ENCODE measurements at regions not wholly inside any gene's neighbourhood (a gene's known extent, or its start where the extent isn't known, plus 50 kb on each side); places are given as distances from the start of the nearest gene placed in this dataset.
"Not testable (repeated sequence)": the region's sequence is repeated elsewhere in the genome, so short reads cannot be mapped to it uniquely, and the experiment has no call there.

DNA sequence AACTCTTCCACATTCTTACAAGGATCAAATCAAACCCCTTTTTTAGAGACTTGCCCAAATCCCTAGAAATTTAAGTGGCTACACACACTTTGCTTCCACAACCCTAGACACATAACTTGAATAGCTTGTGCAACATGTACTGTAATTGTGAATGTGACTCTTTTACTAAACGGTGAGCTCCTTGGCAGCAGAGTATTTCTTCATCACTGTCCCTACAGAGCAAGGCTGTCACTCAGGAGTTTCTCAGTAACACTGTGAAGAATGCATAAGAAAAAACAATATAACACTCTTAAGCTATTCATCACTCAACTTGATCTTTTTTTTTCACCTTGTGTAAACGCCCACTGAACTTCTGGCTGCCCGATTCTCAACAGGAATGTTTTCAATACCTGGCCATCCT lies 53.8 kb upstream of the ADAMTS18 start:
- no peak for DNase-seq (ENCODE audit: low read depth in 2 of 2)

DNA sequence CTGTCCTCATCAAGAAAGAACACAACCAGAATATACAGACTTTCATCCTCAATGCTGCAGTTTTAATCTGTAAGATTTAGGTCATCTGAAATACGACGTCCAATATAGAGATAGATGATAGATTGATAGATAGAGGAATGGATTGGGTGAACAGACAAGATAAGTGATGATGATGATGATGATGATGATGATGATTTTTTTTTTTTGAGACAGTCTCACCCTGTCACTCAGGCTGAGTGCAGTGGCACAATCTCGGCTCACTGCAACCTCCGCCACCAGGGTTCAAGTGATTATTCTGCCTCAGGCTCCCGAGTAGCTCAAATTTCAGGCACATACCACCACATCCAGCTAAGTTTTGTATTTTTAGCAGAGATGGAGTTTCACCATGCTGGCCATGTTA lies 56.3 kb upstream of the ADAMTS18 start:
- no peak for DNase-seq (ENCODE audit: low read depth in 2 of 2)

DNA sequence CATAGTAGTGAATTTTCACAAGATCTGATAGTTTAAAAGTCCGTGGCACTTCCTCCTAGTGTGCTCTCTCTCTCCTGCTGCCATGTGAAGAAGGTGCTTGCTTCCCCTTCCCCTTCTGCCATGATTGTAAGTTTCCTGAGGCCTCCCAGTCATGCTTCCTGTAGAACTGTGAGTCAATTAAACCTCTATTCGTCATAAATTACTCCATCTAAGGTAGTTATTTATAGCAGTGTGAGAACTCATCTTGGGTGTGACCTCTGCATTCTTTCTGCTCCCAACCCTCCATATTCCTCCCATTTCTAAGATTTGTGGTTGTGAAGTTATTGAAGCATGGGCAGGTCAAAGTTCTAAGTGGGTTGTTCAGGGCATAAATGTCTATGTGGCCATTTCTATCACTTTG lies 62.1 kb upstream of the ADAMTS18 start:
- no peak for DNase-seq (ENCODE audit: low read depth in 2 of 2)

DNA sequence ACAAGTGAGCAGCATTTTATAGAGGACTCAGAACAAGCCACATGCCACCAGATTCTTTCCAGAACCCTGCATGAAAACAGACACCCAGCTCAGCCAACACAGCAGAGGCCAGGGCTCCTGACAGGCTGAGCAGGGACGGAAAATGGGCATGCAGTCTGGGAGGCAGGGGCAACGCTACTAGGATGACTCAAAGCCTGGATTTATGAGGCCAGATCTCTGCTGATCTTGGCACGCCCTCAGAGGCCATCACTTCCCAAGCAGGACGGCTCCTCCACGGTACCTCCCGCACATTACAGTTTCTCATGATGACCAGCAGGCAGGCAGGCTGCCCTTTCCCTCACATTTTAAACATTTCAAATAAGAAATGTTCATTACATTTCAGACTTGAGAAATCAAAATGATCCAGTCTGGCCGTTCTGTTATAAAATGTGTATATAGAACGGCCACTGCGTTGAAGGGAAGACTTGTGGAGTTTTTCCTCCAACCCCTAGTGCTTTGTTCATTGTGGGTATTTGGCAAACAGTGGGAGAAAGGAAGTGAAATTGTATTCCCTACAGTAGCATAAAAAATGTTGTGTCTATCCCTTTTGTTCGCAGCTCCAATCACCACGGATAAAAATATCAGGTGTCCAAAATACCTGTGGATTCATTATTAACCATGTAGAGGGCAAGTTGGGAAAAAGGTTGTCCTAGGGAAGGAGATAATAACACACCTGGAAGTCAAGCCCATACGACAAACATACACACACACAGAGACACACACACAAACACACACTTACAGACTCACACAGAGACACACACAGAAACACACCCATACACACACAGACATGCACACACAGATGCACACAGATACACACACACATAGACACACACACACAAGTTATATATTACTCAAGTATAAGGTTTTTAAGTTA lies 64.8 kb upstream of the ADAMTS18 start:
- DNase-seq (ENCODE audit: low read depth in 2 of 2), result no peak

DNA sequence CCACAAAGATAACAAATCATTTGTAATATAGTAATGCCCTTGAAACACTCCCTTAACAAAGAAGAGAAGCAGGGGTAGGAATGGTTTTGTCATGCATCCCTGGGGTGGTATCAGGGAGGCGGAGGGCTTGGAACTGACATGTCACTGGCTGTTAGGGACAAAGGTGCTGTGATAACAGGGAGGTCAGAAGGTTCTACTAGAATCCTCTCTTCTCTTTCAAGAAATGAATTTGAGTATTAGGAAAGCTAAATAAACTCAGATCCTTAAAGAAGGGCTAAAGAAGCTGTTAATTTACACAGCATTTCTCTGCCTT lies 65.4 kb upstream of the ADAMTS18 start:
- no peak for DNase-seq (ENCODE audit: low read depth in 2 of 2)

DNA sequence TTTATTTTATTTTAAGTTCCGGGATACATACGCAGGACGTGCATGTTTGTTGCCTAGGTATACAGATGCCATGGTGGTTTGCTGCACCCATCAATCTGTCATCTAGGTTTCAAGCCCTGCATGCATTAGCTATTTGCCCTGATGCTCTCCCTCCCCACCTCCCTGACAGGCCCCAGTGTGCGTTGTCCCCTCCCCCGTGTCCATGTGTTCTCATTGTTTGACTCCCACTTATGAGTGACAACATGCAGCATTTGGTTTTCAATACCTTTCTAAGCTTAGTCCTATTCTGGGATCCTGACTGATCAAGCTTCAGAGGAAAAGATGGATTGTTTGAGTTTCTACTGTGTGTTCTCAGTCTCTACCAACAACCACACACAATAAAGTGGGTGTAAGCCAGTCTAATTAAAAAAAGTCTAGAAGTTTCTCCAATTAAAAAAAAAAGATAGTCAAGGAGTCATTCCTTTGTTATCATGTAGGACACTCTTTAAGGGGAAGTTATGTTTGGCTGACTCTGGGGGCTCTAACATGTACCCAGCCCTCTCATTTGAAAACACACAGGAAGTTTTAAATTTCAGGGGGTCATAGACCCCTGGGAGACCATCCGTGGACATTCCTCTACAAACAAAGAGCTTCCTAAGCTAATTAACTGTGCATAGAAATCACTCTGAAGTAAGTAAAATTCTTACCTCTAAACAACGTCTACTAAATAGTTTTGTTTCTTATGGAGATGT lies 66.3 kb upstream of the ADAMTS18 start:
- DNase-seq (ENCODE audit: low read depth in 2 of 2), result no peak

DNA sequence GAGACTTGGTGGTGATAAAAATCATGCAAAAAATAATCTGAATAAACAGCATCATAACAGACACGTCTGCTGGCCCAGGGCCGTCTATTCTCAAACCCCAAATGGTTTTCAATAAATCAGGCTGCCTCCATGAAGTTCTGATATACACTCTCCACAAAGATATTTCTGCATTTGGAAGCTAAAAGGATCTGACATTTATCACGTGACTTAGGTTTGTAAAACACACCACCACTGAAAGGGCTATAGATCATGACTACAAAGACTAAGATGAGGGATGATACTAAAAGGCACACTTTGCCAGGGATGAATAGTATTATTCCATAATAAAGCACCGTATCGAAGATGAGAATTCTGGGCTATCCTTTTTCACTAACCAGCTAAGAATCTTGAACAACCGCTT lies 67.6 kb upstream of the ADAMTS18 start:
- DNase-seq (ENCODE audit: low read depth in 2 of 2), result no peak

DNA sequence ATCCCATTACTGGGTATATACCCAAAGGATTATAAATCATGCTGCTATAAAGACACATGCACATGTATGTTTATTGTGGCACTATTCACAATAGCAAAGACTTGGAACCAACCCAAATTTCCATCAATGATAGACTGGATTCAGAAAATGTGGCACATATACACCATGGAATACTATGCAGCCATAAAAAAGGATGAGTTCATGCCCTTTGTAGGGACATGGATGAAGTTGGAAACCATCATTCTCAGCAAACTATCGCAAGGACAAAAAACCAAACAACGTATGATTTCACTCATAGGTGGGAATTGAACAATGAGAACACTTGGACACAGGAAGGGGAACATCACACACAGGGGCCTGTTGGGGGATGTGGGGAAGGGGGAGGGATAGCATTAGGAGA lies 71.7 kb upstream of the ADAMTS18 start:
- not testable (repeated sequence) for DNase-seq (ENCODE audit: low read depth in 2 of 2)

DNA sequence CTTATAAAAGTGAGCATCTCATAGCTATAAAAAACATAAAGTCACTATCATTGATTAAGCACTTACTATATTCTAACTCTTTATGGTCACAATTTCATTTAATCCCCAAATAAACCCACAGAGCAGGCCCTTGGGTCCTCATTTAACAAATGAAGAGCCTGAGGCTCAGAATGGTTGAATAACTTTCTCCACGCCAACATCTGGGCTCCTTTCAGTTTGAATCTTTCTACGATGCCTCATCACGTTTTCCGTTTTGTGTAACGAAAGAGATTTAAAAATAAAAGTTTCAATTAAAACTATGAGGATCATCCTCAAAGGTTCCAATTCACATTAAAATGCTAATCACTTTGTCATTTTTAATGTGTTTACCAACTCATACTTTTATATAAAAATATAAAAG lies 74.2 kb upstream of the ADAMTS18 start:
- DNase-seq (ENCODE audit: low read depth in 2 of 2), result no peak

DNA sequence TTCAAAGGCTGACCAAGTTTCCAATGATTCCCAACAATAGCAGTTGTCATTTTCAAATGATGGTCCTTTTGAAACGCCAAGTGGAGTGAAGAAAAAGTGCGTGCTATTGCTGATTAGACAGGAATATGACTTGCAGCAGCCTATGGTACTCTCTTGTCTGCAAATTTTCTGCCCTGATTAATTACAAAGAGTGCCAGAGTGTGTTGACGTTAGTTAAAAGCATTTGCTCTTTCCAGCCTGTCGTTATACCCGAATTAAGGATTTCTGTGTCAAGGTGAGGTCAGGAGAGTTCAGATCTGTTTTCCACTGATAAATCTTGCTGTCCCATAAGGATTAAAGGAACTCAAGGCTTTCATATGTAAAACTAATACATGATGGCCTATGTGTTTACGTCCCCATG lies 75.0 kb upstream of the ADAMTS18 start:
- no peak for DNase-seq (ENCODE audit: low read depth in 2 of 2)

DNA sequence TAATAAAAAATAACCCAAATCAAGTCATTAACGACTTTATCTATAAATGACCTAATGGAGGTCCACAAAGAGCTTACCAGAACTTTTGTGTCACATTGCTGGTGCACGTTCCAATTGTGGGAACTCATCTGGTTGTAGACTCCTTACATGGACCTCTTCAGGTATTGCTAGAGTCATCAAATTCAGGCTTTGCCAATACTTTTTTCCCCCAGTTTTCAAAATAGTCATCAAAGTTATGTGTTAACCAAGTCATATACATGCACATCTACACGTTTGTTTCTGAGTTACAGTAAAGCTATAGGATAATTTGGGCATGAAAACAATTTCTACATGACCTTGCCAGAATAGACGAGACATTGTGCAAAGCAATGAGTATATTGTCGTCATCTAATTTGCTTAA lies 76.2 kb upstream of the ADAMTS18 start:
- no peak for DNase-seq (ENCODE audit: low read depth in 2 of 2)

DNA sequence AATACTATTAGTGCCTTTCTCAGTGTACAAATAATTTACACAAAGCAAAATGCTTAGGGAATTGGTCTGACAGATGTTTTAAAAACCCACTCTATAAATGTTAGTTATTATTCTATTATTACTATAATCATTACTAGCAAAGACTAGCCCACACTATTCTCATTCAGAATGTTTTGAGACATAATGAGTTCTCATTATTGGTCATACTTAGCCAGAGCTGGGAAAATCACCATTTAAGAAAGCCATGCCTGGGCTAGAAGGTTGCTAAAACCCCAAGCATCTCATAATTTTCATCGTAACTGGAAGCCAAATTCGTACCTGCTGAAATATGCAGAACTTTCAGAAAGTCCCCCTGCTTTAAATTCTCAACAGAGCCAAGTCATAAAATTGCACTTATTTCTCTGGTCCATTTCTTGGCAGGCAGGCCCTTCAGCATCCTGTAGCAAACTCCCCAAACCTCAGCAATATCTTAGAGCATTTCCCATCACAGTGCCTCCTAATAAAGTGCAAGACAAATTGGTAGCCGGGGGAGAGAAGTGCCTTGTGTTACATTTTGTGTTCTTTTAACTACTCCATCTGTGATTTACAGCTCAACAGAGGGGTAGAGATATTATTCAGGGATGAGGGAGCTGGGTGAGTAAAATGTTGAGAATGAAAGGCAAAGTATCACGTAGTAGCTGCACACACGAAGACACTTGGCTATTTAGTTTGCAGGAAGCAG lies 79.8 kb upstream of the ADAMTS18 start:
- no peak for DNase-seq (ENCODE audit: low read depth in 2 of 2)

DNA sequence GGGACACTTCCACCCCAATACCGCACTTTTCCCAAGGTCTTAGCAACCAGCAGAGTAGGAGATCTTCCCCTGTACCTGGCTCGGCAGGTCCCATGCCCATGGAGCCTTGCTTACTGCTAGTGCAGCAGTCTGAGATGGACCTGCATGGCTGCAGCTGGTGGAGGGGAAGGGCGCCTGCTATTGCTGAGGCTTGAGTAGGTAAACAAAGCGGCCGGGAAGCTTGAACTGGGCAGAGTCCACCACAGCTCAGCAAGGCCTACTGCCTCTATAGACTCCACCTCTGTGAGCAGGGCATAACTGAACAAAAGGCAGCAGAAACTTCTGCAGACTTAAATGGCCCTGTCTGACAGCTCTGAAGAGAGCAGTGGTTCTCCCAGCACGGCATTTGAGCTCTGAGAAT lies 90.4 kb upstream of the ADAMTS18 start:
- DNase-seq (ENCODE audit: low read depth in 2 of 2), result not testable (repeated sequence)

DNA sequence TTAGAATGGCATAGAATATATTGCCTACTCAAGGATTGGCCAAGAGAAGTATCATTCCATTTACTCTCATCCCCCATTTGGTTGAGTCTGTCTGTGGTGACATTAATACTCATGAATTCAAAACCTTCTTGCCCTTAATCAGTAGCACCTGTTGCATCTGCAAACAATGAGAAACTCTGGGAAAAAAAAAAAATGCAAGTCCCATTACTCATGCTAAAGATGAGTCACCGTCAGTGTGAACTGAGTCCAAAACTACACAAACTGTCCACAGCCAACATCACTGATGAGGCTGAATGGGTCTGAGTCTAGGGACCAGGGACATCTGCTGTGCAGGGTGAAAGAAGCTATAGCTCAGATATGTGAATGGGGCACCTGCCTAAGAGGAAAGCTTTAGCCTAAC lies 96.9 kb upstream of the ADAMTS18 start:
- no peak for DNase-seq (ENCODE audit: low read depth in 2 of 2)

DNA sequence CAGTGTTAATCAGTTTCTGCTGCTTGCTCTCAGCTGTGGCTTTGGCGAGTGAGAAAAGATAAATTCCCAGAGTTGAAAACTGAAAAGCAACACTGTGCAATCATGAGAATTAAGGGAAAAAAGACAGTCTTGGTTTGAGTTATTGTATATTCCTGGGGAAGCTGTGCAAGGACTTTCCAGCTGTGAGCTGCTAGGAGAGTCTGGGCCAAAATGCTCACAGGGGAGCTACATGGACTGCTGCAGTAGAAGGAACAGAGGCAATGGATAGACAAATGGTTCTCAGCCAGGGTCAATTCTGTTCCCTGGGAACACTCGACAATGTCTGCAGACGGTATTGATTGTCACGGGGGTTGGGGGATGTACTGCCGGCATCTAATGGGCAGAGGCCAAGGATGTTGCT lies 102.0 kb upstream of the ADAMTS18 start:
- DNase-seq (ENCODE audit: low read depth in 2 of 2), result no peak

DNA sequence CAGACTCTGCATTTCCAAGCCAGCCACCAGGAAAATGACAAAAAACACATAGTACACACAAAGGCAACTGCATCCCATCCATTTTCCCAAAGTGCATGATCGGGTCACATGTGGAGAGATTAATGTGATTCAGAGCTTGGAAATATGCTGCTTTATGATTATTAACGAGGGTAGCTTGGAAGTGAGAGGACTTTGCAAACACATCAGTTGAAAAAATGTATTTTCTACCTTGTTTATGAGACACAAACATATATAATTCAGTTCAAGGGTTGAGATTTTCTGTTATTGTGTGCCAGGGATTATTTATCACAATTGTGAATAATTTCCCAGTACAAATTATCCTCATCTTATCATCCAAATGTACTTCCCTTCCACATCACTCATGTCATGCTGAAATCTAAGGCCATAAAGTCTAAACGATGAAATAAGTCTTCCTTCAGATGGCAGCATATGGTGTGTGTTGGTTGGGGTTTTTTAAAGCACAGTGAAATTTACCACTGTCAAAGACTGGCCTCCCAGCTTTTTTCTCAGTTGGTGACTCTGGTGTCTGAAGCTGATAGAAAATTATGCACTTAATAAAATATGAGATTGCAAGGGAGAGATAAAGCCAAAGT lies 104.7 kb upstream of the ADAMTS18 start:
- DNase-seq (ENCODE audit: low read depth in 2 of 2), result no peak

DNA sequence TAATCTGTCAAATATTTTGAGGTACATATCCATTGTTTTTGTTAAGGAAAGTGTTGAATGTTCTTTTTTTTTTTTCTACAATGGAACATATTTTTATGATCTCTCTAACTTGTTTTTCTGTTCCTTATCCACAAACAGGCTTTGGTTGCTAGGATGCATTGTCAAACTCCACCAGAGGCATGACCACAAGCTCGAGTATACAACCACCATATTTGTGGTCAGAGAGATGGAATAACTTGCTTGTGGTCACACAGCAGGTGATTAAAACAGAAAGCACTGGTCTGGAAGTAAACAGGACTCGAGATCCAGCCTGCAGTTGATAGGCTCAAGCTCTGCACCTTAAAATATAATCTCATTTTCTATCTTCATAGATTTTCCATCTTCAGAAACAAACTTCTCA lies 105.8 kb upstream of the ADAMTS18 start:
- no peak for DNase-seq (ENCODE audit: low read depth in 2 of 2)

DNA sequence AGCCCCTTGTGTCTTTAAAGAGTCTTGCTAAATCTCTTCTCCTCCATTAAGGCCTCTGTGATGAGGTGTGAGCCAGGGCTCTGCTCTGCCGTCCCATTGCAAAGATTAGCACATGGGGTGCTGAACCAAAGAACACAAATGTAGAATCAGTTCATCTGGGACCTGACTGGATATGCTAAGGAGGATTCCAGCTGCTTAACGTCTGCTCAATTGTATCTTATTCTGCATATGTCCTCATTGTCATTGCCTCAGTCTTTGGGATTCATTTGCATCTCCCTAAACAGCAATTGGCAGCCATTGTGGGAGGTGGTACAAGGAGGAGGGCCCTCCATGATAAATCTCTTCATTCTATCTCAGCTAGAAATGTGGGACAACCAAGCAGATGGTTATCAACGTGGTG lies 106.3 kb upstream of the ADAMTS18 start:
- DNase-seq (ENCODE audit: low read depth in 2 of 2), result no peak

DNA sequence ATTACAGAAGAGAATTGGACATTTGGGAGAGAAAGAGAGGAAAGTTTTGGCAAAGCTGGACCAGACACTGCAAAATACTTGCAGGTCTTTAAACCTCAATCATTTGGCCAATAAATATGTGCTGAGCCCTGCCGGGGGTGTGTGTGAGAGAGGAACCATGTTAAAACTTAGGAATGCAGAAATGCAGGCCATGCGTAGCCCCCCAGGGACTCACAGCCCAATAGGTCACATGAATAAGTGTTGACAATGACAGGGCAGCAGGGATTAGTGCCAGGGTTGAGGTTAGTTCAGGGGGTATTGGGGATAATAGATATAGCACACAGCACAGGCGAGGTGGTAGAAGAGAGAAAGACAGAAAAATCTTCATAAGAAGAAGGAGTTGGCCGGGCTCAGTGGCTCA lies 113.3 kb upstream of the ADAMTS18 start:
- no peak for DNase-seq (ENCODE audit: low read depth in 2 of 2)

DNA sequence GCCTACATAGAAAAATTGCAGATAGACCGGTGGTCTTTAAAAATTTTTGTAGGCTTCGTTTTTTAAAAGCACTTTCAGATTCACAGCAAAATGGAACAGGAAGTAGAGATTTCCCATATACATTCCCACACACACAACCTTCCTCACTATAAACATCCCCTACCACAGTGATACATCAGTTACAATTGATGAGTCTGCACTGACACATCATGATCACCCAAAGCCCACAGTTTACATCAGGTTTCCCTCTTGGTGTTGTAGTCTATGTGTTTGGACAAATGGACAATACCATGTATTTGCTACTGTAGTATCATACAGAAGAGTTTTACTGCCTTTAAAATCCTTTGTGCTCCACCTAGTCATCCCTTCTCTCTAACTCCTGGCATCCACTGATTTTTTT lies 113.9 kb upstream of the ADAMTS18 start:
- no peak for DNase-seq (ENCODE audit: low read depth in 2 of 2)

DNA sequence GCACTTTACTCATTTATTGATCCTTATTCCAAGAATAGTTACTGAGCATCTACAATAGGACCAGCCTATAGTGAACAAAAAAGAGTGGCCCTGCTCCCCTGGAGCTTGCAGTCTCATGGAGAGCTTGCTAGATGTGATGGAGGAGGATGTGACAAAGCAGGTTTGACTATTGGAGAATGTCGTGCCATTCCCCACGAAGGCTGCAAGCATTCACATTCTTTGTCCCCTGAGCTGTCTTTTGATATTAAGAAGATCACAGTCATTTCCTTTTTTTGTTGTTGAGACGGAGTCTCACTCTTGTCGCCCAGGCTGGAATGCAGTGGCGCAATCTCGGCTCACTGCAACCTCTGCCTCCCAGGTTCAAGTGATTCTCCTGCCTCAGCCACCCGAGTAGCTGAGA lies 115.0 kb upstream of the ADAMTS18 start:
- DNase-seq (ENCODE audit: low read depth in 2 of 2), result no peak

DNA sequence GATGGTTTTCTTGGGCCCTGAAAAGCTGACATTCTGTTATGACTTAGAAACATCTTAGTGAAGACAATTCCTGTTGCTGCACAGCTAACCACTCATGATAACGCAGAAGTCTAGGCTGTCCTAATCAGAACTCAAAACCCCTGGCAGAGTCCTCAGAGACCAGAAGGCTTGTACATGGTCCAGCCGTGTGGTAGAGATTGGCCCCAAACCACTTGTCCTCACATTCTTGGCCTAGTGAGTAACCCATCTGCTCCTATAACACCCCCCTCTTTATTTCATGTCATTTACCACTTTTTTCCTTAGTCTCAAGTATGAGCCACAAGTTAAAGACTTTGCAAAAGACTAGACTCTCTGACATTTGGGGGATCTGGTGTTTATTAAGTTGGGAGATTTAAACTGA lies 116.5 kb upstream of the ADAMTS18 start:
- DNase-seq (ENCODE audit: low read depth in 2 of 2), result no peak

Data from activated CD4-positive, alpha-beta T cell treated with anti-CD3 and anti-CD28 coated beads for 24 hours (primary cell).